Ovary (tissue), 7 donors: ENCODE measurements at regions not wholly inside any gene's neighbourhood (a gene's known extent, or its start where the extent isn't known, plus 50 kb on each side); places are given as distances from the start of the nearest gene placed in this dataset.

Experiments used
- DNase-seq, 5 donors: peaks; one replicate each; pipeline ENCODE4 v3.0.0-alpha.2; 2019 to 2020
- H3K27ac ChIP-seq, 2 donors: fragments of 200-600 bp; one replicate each; pipeline versions ENCODE4 v1.5.1 to v1.8.0; 2019 to 2022
- H3K27me3 ChIP-seq: fragments of 200-600 bp; one replicate; pipeline ENCODE4 v1.8.0; 2022
- H3K36me3 ChIP-seq: fragments of 200-600 bp; sonication (generic); one replicate; pipeline ENCODE4 v1.5.1; 2019
- H3K4me1 ChIP-seq: one replicate; pipeline ENCODE4 v1.8.1; 2013; ENCODE audit warnings: mild to moderate bottlenecking, moderate library complexity; ENCODE audit not compliant: insufficient read depth
- H3K4me3 ChIP-seq: fragments of 200-600 bp; sonication (generic); one replicate; pipeline ENCODE4 v1.5.1; 2017
- H3K9me3 ChIP-seq, 2 donors: fragments of 200-600 bp in 1 of 2; sonication (generic) in 1 of 2; one replicate each; pipeline versions ENCODE4 v1.5.1 to v1.8.1; 2013 to 2019; ENCODE audit warnings: mild to moderate bottlenecking in 1 of 2, moderate library complexity in 1 of 2
- EP300 ChIP-seq: sonication (generic); formaldehyde crosslinking; IDR thresholded peaks from one replicate; pipeline ENCODE4 v1.6.1; 2017; ENCODE audit warnings: antibody characterized with exemption
- POLR2A ChIP-seq: fragments of 450-650 bp; IDR thresholded peaks from one replicate; pipeline ENCODE4 v1.6.1; 2017; ENCODE audit warnings: antibody characterized with exemption, mild to moderate bottlenecking, moderate library complexity
- WGBS, 3 donors: extraction: QIAGEN DNeasy Blood & Tissue Kit in 1 of 3; methylation state at CpG; one replicate each; pipeline versions ENCODE4 v1.1.5 to v1.1.7; 2013 to 2017; 5-methylcytosine and 5-hydroxymethylcytosine counted together
- intact Hi-C, 4 donors: fragments of 100-400 bp; cut with DNase I; formaldehyde crosslinking; loops; one replicate each; pipeline versions ENCODE4 v1.11.0 to v1.15.1; 2022 to 2023
- TF ChIP-seq, protein P1 (sequence below), 3 donors: fragments of 450-650 bp in 2 of 3; fragments of 200-600 bp in 1 of 3; IDR thresholded peaks; one replicate each; pipeline versions ENCODE4 v1.5.1 to v1.8.0; 2016 to 2022; ENCODE audit warnings: antibody characterized with exemption in 3 of 3, mild to moderate bottlenecking in 1 of 3
- donor health status: DM: no; HTN: no; CAD: no; lungs with moderate emphysema.
- donor health status: DM: no; HTN: no; CAD: no.
- donor health status: Bipolar disorder and iron deficiency.
- donor health status: DM: no; HTN: no; CAD: no.
- donor health status: DM: yes; HTN: yes; CAD: no.

DNA sequence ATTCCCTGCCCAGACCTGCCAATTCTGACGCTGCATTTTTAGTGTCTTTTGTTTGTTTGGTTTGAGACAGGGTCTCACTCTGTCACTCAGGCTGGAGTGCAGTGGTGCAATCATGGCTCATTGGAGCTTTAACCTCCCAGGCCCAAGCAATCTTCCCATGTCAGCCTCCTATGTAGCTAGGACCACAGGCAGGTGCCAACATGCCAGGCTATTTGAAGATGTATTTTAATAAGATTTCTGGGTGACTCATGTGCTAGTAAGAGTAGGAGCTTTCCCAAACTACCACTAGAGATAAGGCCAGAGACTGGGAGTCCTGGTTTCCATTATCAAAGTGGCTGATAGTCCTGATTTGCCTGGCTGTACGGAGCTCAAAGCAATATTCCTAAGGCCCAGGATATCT lies 693.3 kb downstream of the MED13L start:
- H3K4me1 ChIP-seq = no peaks in the 10 kb centered on the region
- no peak for TF ChIP-seq POLR2A
- TF ChIP-seq EP300 = no peak
- TF ChIP-seq, protein P1, sequence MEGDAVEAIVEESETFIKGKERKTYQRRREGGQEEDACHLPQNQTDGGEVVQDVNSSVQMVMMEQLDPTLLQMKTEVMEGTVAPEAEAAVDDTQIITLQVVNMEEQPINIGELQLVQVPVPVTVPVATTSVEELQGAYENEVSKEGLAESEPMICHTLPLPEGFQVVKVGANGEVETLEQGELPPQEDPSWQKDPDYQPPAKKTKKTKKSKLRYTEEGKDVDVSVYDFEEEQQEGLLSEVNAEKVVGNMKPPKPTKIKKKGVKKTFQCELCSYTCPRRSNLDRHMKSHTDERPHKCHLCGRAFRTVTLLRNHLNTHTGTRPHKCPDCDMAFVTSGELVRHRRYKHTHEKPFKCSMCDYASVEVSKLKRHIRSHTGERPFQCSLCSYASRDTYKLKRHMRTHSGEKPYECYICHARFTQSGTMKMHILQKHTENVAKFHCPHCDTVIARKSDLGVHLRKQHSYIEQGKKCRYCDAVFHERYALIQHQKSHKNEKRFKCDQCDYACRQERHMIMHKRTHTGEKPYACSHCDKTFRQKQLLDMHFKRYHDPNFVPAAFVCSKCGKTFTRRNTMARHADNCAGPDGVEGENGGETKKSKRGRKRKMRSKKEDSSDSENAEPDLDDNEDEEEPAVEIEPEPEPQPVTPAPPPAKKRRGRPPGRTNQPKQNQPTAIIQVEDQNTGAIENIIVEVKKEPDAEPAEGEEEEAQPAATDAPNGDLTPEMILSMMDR (IDR thresholded peaks at IDR 0.05) = no peak
- DNase-seq = no peak
- no peak overlapping the region for H3K4me3 ChIP-seq
- H3K36me3 ChIP-seq = no peaks in the 10 kb centered on the region
- intact Hi-C loops = no loop called here
- H3K27ac ChIP-seq = no peak overlapping the region
- no peaks in the 10 kb centered on the region for H3K9me3 ChIP-seq
- 70 to 76% (median 72%) methylated on average over 2 of the region's 2 CpGs for WGBS, 3 donors
- H3K27me3 ChIP-seq = no peaks in the 10 kb centered on the region

DNA sequence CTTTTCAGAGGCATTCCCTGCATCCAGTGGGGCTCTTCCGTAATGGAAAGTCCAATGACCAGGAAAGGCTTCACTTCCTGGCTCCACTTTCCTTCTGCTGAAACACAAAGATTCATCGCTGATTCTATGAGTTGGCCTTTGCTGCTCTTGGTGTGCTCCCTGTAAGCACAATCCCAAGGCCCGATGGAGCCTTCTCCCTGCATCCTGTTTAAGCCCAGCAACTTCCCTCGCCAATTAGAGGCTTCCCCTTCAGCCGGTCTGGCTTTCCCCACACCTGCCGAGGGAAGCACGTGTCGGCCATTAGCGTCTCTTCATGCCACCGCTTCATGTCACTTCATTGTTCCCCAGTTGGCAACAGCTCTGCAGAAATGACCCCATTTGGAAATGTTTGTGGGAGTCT lies 693.9 kb downstream of the MED13L start:
- no peaks in the 10 kb centered on the region for H3K27me3 ChIP-seq
- intact Hi-C loops = no loop called here
- no peaks in the 10 kb centered on the region for H3K36me3 ChIP-seq
- TF ChIP-seq, protein P1 (IDR thresholded peaks at IDR 0.05) = no peak
- TF ChIP-seq EP300 = no peak
- no peak for TF ChIP-seq POLR2A
- no peak overlapping the region for H3K27ac ChIP-seq
- no peaks in the 10 kb centered on the region for H3K9me3 ChIP-seq
- 80 to 84% (median 83%) methylated on average over 10 of the region's 10 CpGs for WGBS, 3 donors
- H3K4me1 ChIP-seq = no peaks in the 10 kb centered on the region
- H3K4me3 ChIP-seq = no peak overlapping the region
- DNase-seq = no peak

DNA sequence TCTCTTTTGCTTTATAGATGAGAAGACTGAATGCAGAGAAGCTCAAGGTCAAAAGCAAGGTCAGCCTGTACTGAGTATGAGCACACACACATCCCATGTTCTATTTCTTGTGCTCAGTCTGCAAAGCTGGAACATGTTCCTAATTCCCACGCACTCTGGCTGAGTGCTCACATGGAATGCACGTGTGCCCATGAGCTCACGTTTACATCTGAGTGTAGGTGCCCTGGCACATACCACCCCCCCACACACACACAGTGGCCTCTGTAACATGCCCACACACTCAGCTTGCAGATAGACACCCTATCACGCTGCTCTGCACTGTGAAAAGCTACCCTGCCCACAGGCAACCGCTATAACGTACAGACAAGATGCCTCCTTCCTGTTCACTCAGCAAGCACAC lies 700.1 kb downstream of the MED13L start:
- H3K9me3 ChIP-seq = no peaks in the 10 kb centered on the region
- intact Hi-C loops = no loop called here
- H3K36me3 ChIP-seq = no peaks in the 10 kb centered on the region
- DNase-seq = no peak
- H3K4me3 ChIP-seq = no peak overlapping the region
- no peaks in the 10 kb centered on the region for H3K4me1 ChIP-seq
- no peaks in the 10 kb centered on the region for H3K27me3 ChIP-seq
- TF ChIP-seq POLR2A (no peak), EP300 (no peak)
- TF ChIP-seq, protein P1 (IDR thresholded peaks at IDR 0.05) = no peak
- H3K27ac ChIP-seq = no peak overlapping the region
- 38 to 68% (median 60%) methylated on average over 6 of the region's 6 CpGs for WGBS, 3 donors

DNA sequence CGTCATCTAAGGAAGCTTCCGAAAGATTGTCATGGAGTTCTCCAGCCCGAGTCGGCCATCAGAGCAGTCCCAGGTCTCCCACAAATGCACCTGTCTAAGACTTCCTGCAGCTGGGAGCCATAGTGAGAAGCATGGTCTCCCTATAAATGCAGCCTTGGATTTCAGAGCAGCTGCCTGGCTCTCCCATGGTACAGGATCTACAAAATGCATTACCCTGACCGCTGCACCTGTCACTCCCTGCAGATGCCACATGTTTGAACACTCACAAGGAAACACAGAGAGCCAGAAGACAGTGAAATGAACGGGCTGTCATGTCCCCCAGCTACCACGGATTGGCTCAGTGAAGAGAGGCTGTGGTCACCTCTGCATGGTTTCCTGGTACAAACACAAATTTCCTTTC lies 702.7 kb downstream of the MED13L start:
- no peaks in the 10 kb centered on the region for H3K27me3 ChIP-seq
- no peak overlapping the region for H3K4me3 ChIP-seq
- no peaks in the 10 kb centered on the region for H3K4me1 ChIP-seq
- intact Hi-C loops = no loop called here
- no peak for DNase-seq
- WGBS, 3 donors = 31 to 39% (median 34%) methylated on average over 7 of the region's 7 CpGs
- H3K27ac ChIP-seq = no peak overlapping the region
- H3K9me3 ChIP-seq = no peaks in the 10 kb centered on the region
- TF ChIP-seq POLR2A (no peak), EP300 (no peak)
- TF ChIP-seq, protein P1 (IDR thresholded peaks at IDR 0.05) = no peak
- no peaks in the 10 kb centered on the region for H3K36me3 ChIP-seq

DNA sequence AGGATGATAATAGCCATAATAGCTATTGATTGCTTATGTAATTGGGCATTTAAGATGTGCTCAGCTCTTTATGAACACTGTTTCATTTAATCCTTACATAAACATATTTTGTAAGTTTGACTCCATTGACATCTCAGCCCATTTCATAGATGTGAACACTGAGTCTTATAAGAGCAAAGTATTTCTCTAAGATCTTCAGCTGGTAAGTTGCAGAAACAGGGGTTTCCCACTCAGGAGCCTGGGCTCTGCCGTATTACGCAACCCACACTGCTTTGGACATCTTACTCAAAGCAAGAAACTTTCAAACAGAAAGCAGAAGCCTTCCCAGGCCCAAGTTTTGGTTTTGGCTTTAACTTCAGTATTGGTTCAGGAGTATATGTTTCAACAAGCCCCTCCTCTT lies 705.1 kb downstream of the MED13L start:
- intact Hi-C loops = no loop called here

More for the DNA sequence above, 705.1 kb downstream of the MED13L start:
- Histone ChIP-seq H3K36me3 (no peaks in the 10 kb centered on the region), H3K4me3 (no peak overlapping the region), H3K9me3 (no peaks in the 10 kb centered on the region), H3K27ac (no peak overlapping the region), H3K27me3 (no peaks in the 10 kb centered on the region), H3K4me1 (no peaks in the 10 kb centered on the region)
- 76 to 82% (median 78%) methylated on average over 2 of the region's 2 CpGs for WGBS, 3 donors
- TF ChIP-seq EP300 = no peak
- TF ChIP-seq POLR2A = no peak
- TF ChIP-seq, protein P1 (IDR thresholded peaks at IDR 0.05) = no peak
- no peak for DNase-seq
